IPS-18a (cell line): ENCODE measurements at regions not wholly inside any gene's neighbourhood (a gene's known extent, or its start where the extent isn't known, plus 50 kb on each side); places are given as distances from the start of the nearest gene placed in this dataset.
"Not testable (repeated sequence)": the region's sequence is repeated elsewhere in the genome, so short reads cannot be mapped to it uniquely, and the experiment has no call there.

Experiments
- H3K27ac ChIP-seq: one replicate; pipeline ENCODE4 v1.5.1; 2013; ENCODE audit warnings: low read length
- H3K27me3 ChIP-seq: one replicate; pipeline ENCODE4 v1.6.1; 2013; ENCODE audit warnings: mild to moderate bottlenecking, low read length; ENCODE audit not compliant: control insufficient read depth, insufficient read depth
- H3K36me3 ChIP-seq: one replicate; pipeline ENCODE4 v1.6.1; 2013; ENCODE audit warnings: low read depth, low read length; ENCODE audit not compliant: control insufficient read depth
- H3K4me1 ChIP-seq: one replicate; pipeline ENCODE4 v1.6.1; 2013; ENCODE audit warnings: low read depth, low read length; ENCODE audit not compliant: control insufficient read depth
- H3K4me3 ChIP-seq: one replicate; pipeline ENCODE4 v1.5.1; 2013; ENCODE audit warnings: low read length
- H3K9ac ChIP-seq: one replicate; pipeline ENCODE4 v1.6.1; 2013; ENCODE audit warnings: mild to moderate bottlenecking, low read length, moderate library complexity
- H3K9me3 ChIP-seq: one replicate; pipeline ENCODE4 v1.6.1; 2013; ENCODE audit warnings: low read depth, low read length; ENCODE audit not compliant: control insufficient read depth

DNA sequence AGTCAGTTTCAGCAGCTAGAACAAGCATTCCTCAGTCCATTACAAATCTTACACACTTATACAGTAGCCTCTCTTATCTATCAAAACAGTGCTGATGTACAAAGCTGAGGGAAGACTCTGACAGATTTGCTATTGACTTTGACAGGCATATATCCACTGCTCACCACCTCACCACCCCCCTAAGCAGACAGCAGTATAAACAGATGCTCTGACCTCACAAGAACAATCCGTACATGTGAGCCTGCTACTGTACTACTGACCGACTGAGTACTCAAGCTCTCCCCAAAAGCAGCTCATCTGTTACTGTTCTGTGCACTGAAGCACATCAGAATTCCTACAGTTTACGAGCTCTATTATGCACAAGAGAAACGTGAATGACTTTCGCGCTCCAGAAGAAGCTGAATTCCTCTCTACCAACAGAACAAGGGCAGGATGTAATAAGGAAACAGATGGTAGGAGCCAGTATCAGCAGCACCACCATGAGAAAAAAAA, 95.6 kb upstream of the PDE1A start:
- Histone ChIP-seq H3K9me3 (no peaks in the 10 kb centered on the region), H3K4me1 (peaks cover 4% of the 10 kb centered on the region), H3K27me3 (no peaks in the 10 kb centered on the region), H3K9ac (no peak overlapping the region), H3K27ac (no peak overlapping the region), H3K36me3 (no peaks in the 10 kb centered on the region), H3K4me3 (no peak overlapping the region)

DNA sequence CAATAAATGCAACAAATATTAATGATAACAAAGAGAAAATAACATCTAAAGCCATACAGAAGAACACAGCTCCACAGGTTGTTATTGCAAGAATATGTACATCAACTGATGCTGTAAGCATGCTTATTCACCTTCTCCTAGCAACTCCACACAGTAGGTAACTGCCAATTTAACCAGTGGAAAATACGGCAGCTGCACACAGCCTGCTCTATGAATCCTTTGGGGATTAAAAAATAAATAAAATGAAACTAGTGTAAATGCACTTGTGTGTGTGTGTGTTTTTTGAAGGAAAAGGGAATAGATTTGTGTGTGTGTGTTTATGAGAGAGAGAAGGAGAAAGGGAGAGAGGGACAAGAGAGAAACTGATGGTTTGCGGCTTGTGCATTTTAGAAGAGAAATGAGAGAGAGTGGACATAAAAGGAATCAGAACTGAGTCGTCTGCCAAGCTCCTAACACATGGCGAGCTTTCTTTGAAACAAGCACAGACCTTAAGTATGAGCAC, 96.2 kb upstream of the PDE1A start:
- H3K9ac ChIP-seq = no peak overlapping the region
- no peaks in the 10 kb centered on the region for H3K27me3 ChIP-seq
- no peak overlapping the region for H3K27ac ChIP-seq
- no peak overlapping the region for H3K4me3 ChIP-seq
- H3K36me3 ChIP-seq = no peaks in the 10 kb centered on the region
- no peaks in the 10 kb centered on the region for H3K9me3 ChIP-seq
- H3K4me1 ChIP-seq = peaks cover 4% of the 10 kb centered on the region

DNA sequence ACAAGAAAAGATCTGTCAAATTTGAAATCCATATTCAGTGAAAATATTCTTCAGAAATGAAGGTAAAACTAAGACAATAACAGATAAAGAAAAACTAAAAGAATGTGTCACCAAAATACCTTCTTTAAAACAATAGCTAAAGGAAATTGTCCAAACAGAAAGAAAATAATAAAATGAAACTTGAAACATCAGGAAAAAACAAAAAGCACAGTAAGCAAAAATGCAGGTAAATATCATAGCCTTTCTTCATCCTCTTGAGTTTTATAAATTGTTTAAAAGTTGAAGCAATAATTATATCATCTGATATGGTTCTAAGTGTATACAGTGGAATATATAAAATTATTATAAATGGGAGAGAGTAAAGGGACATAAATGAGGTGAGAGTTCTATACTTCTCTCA, 103.8 kb upstream of the PDE1A start:
- no peaks in the 10 kb centered on the region for H3K36me3 ChIP-seq
- H3K4me3 ChIP-seq = no peak overlapping the region
- no peaks in the 10 kb centered on the region for H3K4me1 ChIP-seq
- no peak overlapping the region for H3K27ac ChIP-seq
- H3K27me3 ChIP-seq = no peaks in the 10 kb centered on the region
- H3K9ac ChIP-seq = no peak overlapping the region
- no peaks in the 10 kb centered on the region for H3K9me3 ChIP-seq

DNA sequence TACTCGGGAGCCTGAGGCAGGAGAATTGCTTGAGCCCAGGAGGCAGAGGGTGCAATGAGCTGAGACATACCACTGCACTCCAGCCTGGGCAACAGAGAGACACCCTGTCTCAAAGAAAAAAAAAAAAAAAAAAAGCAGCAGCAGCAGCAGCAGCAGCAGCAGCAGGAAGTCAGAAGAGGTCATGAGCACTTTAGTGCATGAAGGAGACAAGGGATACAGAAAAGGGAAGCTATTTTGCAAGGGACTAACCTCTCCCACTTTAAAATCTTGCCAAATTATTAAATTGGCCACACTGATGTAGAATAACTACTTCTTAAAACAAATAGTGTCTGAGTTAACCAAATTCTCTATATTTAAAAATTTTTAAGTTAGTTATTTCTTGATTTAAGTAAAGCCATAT, 113.4 kb upstream of the PDE1A start:
- Histone ChIP-seq H3K36me3 (no peaks in the 10 kb centered on the region), H3K27me3 (no peaks in the 10 kb centered on the region), H3K4me1 (no peaks in the 10 kb centered on the region), H3K9me3 (no peaks in the 10 kb centered on the region), H3K9ac (no peak overlapping the region), H3K4me3 (no peak overlapping the region), H3K27ac (no peak overlapping the region)

DNA sequence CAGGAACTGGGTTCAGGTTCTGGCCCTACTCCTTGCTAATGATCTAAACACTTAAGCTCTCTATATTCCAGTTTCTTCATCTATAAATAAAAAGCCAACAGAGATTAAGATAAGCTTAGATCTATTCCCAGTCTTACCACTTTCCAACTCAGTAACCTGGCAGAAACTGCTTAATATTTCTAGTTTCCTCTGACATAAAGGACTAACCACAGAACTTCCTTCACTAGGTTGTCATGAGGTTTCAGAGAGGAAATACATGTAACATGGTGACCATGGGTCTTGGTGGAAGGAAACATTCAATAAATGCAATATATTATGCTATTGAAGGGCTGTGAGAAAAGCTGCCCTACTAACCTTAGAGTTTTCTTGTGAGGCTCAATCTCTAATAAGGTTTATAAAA, 114.4 kb upstream of the PDE1A start:
- H3K27me3 ChIP-seq = no peaks in the 10 kb centered on the region
- no peak overlapping the region for H3K4me3 ChIP-seq
- H3K9me3 ChIP-seq = no peaks in the 10 kb centered on the region
- no peak overlapping the region for H3K27ac ChIP-seq
- no peaks in the 10 kb centered on the region for H3K4me1 ChIP-seq
- H3K36me3 ChIP-seq = no peaks in the 10 kb centered on the region
- no peak overlapping the region for H3K9ac ChIP-seq

DNA sequence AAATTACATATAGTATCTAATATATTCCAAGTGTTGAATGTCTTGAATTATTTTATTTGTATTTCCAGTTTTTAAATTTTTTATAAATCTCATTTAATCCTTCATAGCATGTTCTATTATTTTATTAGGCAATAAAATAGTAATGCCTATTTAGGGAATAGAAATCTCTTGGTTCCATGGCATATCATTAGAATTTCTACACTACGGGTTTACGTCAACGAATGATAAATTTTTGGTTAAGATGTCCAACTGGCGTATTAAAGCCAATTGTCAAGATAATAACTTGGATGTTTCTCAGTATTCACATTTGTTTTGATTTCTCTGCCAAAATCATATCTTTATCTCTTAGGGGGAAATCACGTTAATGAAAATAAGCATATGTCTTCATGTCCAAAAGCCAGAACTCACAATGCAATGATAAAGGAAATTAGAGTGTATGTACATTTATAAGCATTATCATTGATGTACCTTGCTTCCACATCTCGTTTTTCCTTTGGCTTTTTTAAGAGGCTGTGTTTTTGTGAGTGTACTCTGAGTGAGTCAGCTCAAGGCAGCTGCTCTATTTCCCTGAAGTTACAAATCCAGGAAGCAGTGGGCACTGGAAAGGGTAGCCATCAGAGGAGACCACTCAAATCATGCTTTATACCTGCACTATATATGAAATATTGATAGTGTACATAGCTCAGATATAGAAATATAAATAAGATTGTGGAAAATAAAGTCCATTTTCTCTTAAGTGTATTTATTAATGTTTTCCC, 115.8 kb upstream of the PDE1A start:
- Histone ChIP-seq H3K27me3 (no peaks in the 10 kb centered on the region), H3K9ac (no peak overlapping the region), H3K9me3 (no peaks in the 10 kb centered on the region), H3K4me1 (no peaks in the 10 kb centered on the region), H3K4me3 (no peak overlapping the region), H3K36me3 (no peaks in the 10 kb centered on the region), H3K27ac (no peak overlapping the region)

GRCh38 chr2:182543741-182544525, 117.1 kb upstream of the PDE1A start:
- Histone ChIP-seq H3K9me3 (no peaks in the 10 kb centered on the region), H3K27ac (no peak overlapping the region), H3K36me3 (no peaks in the 10 kb centered on the region), H3K27me3 (no peaks in the 10 kb centered on the region), H3K9ac (no peak overlapping the region), H3K4me3 (no peak overlapping the region), H3K4me1 (no peaks in the 10 kb centered on the region)

- Histone ChIP-seq H3K4me1 (no peaks in the 10 kb centered on the region), H3K9me3 (no peaks in the 10 kb centered on the region), H3K4me3 (no peak overlapping the region), H3K27ac (no peak overlapping the region), H3K9ac (no peak overlapping the region), H3K27me3 (no peaks in the 10 kb centered on the region), H3K36me3 (no peaks in the 10 kb centered on the region)
Measured at GRCh38 chr2:182545420-182546167, 118.8 kb upstream of the PDE1A start.

DNA sequence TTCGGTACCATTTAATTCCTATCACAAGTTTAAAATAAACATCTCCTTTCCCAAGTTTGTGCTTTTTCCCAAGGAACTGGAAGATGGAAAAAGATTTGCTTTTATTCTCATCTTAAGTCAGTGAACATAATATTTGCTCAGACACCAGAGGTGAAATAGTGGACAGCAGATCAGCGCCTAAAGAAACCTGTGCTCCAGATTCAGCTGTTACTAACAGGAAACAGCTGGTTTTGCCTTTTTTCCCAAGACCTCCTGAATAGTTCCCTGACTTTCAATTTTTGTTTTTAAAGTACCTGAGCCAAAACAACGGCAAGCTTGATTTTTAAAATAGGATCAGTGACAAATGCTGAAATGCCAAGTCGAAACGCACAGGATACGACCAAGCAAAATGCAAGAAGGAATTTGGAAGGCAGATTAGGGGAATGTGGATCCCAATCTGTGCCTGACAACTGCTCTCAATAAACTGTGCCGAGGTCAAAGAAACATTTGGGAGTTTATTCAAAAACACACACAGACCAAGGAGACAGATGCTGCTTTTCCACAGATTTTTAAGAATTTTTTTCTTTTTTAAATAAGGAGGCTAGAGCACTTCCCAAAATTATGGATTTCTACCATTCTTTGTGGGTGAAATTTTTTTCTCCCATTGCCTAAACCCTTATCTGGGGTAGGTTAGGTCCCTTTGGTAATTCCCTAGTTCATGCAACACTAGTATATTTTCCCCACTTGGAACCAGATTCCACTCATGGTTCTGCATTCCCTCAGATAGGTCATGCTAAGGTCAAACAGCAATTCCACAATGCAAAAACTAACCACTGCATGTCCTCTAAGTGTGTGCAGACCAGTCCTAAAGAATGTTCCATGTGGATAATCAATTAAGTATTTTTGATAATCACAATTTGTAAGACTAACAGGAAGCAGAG, 121.5 kb upstream of the PDE1A start:
- no peak overlapping the region for H3K27ac ChIP-seq
- no peaks in the 10 kb centered on the region for H3K9me3 ChIP-seq
- H3K4me1 ChIP-seq = no peaks in the 10 kb centered on the region
- no peaks in the 10 kb centered on the region for H3K36me3 ChIP-seq
- H3K27me3 ChIP-seq = no peaks in the 10 kb centered on the region
- no peak overlapping the region for H3K9ac ChIP-seq
- no peak overlapping the region for H3K4me3 ChIP-seq

DNA sequence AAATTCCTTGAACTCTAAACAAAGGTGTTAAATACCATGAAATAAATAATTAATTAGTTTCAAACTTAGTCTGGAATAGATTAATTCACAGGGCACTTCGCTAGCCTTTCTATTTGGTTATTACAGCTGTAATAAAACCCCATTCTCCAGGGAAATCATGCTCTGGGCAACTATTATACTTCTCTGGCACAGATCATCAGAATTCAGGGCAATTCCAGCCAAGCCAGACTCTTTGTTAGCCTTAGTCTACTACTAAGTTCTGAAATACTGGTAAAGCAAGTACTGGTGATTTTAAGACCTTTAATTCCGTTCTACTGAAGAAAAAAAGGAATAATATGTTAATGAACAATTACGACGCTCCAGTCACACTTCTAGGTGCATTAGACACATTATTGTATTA, 123.4 kb upstream of the PDE1A start:
- no peaks in the 10 kb centered on the region for H3K36me3 ChIP-seq
- H3K27me3 ChIP-seq = no peaks in the 10 kb centered on the region
- H3K9me3 ChIP-seq = no peaks in the 10 kb centered on the region
- no peak overlapping the region for H3K9ac ChIP-seq
- H3K27ac ChIP-seq = no peak overlapping the region
- no peaks in the 10 kb centered on the region for H3K4me1 ChIP-seq
- H3K4me3 ChIP-seq = no peak overlapping the region

- H3K36me3 ChIP-seq, H3K4me3 ChIP-seq, H3K4me1 ChIP-seq, H3K9me3 ChIP-seq, H3K9ac ChIP-seq, H3K27ac ChIP-seq, H3K27me3 ChIP-seq: not testable (repeated sequence)
Measured at GRCh38 chr2:182552232-182552631, 125.4 kb upstream of the PDE1A start.
